Keratinocyte (primary cell): ENCODE measurements at regions not wholly inside any gene's neighbourhood (a gene's known extent, or its start where the extent isn't known, plus 50 kb on each side); places are given as distances from the start of the nearest gene placed in this dataset.

ENCODE experiments used
- DNase-seq: peaks from one replicate; pipeline ENCODE4 v3.0.0-alpha.2; 2011; ENCODE audit warnings: low read depth, missing footprints, low spot score
- FAIRE-seq: peaks from 2 replicates; lab custom pipeline; 2011; peaks lifted over from hg19 to GRCh38; lab: Jason Lieb, UNC
- H2AFZ ChIP-seq: 2 replicates; pipeline ENCODE4 v1.6.0; 2012; ENCODE audit warnings: low read length, control low read depth, inconsistent platforms; ENCODE audit not compliant: control insufficient read depth
- H3K27ac ChIP-seq: 2 replicates; pipeline ENCODE4 v1.5.1; 2011; ENCODE audit warnings: low read length; ENCODE audit not compliant: control insufficient read depth, insufficient read depth
- H3K27me3 ChIP-seq: 3 replicates; pipeline ENCODE4 v1.6.0; 2011; ENCODE audit warnings: low read length; ENCODE audit not compliant: control insufficient read depth, insufficient read depth; ENCODE audit errors: extremely low read depth
- H3K36me3 ChIP-seq, 2 experiments: 2 replicates in 1 of 2; 3 replicates in 1 of 2; pipeline ENCODE4 v1.5.1; 2011; ENCODE audit warnings: low read length in 2 of 2, mild to moderate bottlenecking in 1 of 2; ENCODE audit not compliant: control insufficient read depth in 2 of 2, insufficient read depth in 2 of 2; ENCODE audit errors: extremely low read depth in 1 of 2
- H3K4me1 ChIP-seq: 3 replicates; pipeline ENCODE4 v1.5.1; 2011; ENCODE audit warnings: low read length; ENCODE audit not compliant: control insufficient read depth, insufficient read depth; ENCODE audit errors: extremely low read depth
- H3K4me2 ChIP-seq: 3 replicates; pipeline ENCODE4 v1.6.0; 2011; ENCODE audit warnings: low read depth, low read length; ENCODE audit not compliant: control insufficient read depth, insufficient read depth; ENCODE audit errors: extremely low read depth
- H3K4me3 ChIP-seq, 3 experiments: fragments of 200-600 bp in 1 of 3; sonication (generic) in 1 of 3; 2 replicates in 2 of 3; 3 replicates in 1 of 3; pipeline ENCODE4 v1.5.1; 2011 to 2016; ENCODE audit warnings: low read length in 3 of 3, mild to moderate bottlenecking in 3 of 3, control low read depth in 2 of 3, inconsistent platforms in 1 of 3, low read depth in 1 of 3, mixed read lengths in 1 of 3, mixed run types in 1 of 3, moderate library complexity in 1 of 3; ENCODE audit not compliant: control insufficient read depth in 2 of 3, insufficient read depth in 2 of 3; ENCODE audit errors: extremely low read depth in 1 of 3
- H3K79me2 ChIP-seq: 2 replicates; pipeline ENCODE4 v1.6.0; 2012; ENCODE audit warnings: low read length; ENCODE audit not compliant: control insufficient read depth, insufficient read depth
- H3K9ac ChIP-seq: 3 replicates; pipeline ENCODE4 v1.6.0; 2011; ENCODE audit warnings: low read length; ENCODE audit not compliant: control insufficient read depth, insufficient read depth; ENCODE audit errors: extremely low read depth
- H3K9me1 ChIP-seq: 3 replicates; pipeline ENCODE4 v1.6.0; 2011; ENCODE audit warnings: low read length; ENCODE audit not compliant: control insufficient read depth, insufficient read depth; ENCODE audit errors: extremely low read depth
- H3K9me3 ChIP-seq: 2 replicates; pipeline ENCODE4 v1.5.1; 2012; ENCODE audit warnings: low read depth, low read length; ENCODE audit not compliant: control insufficient read depth
- H4K20me1 ChIP-seq: 3 replicates; pipeline ENCODE4 v1.6.0; 2011; ENCODE audit warnings: low read length; ENCODE audit not compliant: control insufficient read depth, insufficient read depth; ENCODE audit errors: extremely low read depth
- EZH2 ChIP-seq: IDR thresholded peaks from one replicate; pipeline ENCODE4 v1.6.1; 2012; ENCODE audit warnings: inconsistent platforms, mild to moderate bottlenecking, low read length, moderate library complexity
- dilution Hi-C: fragments of 300-500 bp; cut with MboI; formaldehyde crosslinking; loops from one replicate; pipeline ENCODE4 v1.7.0; 2020; ENCODE audit warnings: low sequenced_read_pairs; ENCODE audit not compliant: extremely low pct_ligation_motif_present
- TF ChIP-seq, protein P1 (sequence below), 3 experiments: IDR thresholded peaks in 1 of 3; conservative IDR thresholded peaks in 1 of 3; optimal IDR thresholded peaks in 1 of 3; 2 replicates in 2 of 3; 3 replicates in 1 of 3; pipeline versions ENCODE3 to v1.5.1; 2011; ENCODE audit warnings: low read length in 3 of 3, mild to moderate bottlenecking in 3 of 3, moderate library complexity in 2 of 3, control low read depth in 1 of 3, inconsistent platforms in 1 of 3; ENCODE audit not compliant: insufficient read depth in 2 of 3; ENCODE audit errors: extremely low read depth in 1 of 3

DNA sequence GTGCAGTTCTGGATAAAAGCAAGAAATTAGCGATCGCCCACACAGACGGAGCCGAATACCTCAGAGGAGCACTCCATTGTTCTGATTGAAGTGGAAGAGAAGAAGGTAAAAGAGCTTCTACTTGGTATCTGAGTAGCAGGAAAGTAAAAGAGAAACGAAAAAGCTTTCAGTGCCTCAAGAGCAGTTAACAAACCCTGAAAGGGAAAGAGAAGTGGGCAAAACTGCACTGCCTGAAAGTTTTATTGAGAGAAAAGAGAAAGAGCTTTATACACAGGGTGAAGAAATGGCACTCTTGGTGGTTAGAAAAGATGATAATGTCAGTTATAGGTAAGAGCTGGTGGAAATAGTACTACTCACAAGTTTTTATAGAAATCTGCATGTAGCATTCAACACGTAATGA lies 192.8 kb downstream of the CDCA7 start:
- no peak overlapping the region for H2AFZ ChIP-seq
- H3K4me3 ChIP-seq, result no peak overlapping the region
- no peak overlapping the region for H3K9ac ChIP-seq
- no peaks in the 10 kb centered on the region for H3K27me3 ChIP-seq
- dilution Hi-C loops, result no loop called here
- H3K27ac ChIP-seq, result no peak overlapping the region
- H3K36me3 ChIP-seq, result no peaks in the 10 kb centered on the region
- H3K9me3 ChIP-seq, result no peaks in the 10 kb centered on the region
- H3K4me2 ChIP-seq, result no peak overlapping the region
- no peaks in the 10 kb centered on the region for H3K4me1 ChIP-seq
- no peak for TF ChIP-seq EZH2
- TF ChIP-seq, protein P1, sequence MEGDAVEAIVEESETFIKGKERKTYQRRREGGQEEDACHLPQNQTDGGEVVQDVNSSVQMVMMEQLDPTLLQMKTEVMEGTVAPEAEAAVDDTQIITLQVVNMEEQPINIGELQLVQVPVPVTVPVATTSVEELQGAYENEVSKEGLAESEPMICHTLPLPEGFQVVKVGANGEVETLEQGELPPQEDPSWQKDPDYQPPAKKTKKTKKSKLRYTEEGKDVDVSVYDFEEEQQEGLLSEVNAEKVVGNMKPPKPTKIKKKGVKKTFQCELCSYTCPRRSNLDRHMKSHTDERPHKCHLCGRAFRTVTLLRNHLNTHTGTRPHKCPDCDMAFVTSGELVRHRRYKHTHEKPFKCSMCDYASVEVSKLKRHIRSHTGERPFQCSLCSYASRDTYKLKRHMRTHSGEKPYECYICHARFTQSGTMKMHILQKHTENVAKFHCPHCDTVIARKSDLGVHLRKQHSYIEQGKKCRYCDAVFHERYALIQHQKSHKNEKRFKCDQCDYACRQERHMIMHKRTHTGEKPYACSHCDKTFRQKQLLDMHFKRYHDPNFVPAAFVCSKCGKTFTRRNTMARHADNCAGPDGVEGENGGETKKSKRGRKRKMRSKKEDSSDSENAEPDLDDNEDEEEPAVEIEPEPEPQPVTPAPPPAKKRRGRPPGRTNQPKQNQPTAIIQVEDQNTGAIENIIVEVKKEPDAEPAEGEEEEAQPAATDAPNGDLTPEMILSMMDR (optimal IDR thresholded peaks at IDR 0.05 in 1 of 3, IDR thresholded peaks at IDR 0.05 in 1 of 3, conservative IDR thresholded peaks at IDR 0.05 in 1 of 3; ENCODE audit: extremely low read depth in 1 of 3, insufficient read depth in 2 of 3, low read length in 3 of 3), result no peak
- H3K79me2 ChIP-seq, result no peaks in the 10 kb centered on the region
- H4K20me1 ChIP-seq, result no peaks in the 10 kb centered on the region
- no peak for FAIRE-seq
- DNase-seq, result no peak
- no peaks in the 10 kb centered on the region for H3K9me1 ChIP-seq

DNA sequence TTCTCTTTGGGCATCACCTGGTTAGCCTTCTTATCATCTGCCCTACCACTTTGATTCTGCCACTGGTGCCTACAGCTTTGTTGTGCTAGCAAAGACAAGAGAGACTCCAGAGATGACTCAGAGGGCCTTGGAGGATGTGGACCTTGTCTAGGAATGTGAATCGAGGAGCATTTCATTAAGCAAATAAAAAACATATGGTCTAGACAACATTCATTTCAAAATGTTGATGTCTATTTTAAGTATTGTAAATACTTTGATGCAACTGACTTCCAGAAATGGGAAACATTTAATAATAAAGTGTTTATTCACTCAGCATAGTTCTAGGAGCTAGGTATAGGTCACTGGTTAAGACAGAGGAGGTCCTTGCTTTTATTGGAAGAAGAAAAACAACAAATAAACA lies 195.5 kb downstream of the CDCA7 start:
- no peak for TF ChIP-seq EZH2
- dilution Hi-C loops, result no loop called here
- no peak for DNase-seq
- Histone ChIP-seq H3K9me1 (no peaks in the 10 kb centered on the region), H3K4me2 (no peak overlapping the region), H3K4me1 (no peaks in the 10 kb centered on the region), H2AFZ (no peak overlapping the region), H3K36me3 (no peaks in the 10 kb centered on the region), H3K27ac (no peak overlapping the region), H3K9ac (no peak overlapping the region), H3K9me3 (no peaks in the 10 kb centered on the region), H3K27me3 (peaks cover 2% of the 10 kb centered on the region), H3K79me2 (no peaks in the 10 kb centered on the region), H4K20me1 (no peaks in the 10 kb centered on the region), H3K4me3 (no peak overlapping the region)
- FAIRE-seq, result peak; percentile 57

GRCh38 chr2:173552531-173552930 lies 197.9 kb downstream of the CDCA7 start:
- Histone ChIP-seq H3K36me3 (no peaks in the 10 kb centered on the region), H2AFZ (no peak overlapping the region), H3K79me2 (no peaks in the 10 kb centered on the region), H3K9ac (no peak overlapping the region), H3K4me1 (no peaks in the 10 kb centered on the region), H3K9me1 (no peaks in the 10 kb centered on the region), H3K27ac (no peak overlapping the region), H3K4me3 (no peak overlapping the region), H3K4me2 (no peak overlapping the region), H4K20me1 (no peaks in the 10 kb centered on the region), H3K9me3 (no peaks in the 10 kb centered on the region), H3K27me3 (peaks cover 7% of the 10 kb centered on the region)
- dilution Hi-C loops, result no loop called here
- no peak for DNase-seq
- FAIRE-seq, result no peak
- TF ChIP-seq EZH2, result no peak
- TF ChIP-seq, protein P1 (optimal IDR thresholded peaks at IDR 0.05 in 1 of 3, IDR thresholded peaks at IDR 0.05 in 1 of 3, conservative IDR thresholded peaks at IDR 0.05 in 1 of 3; ENCODE audit: extremely low read depth in 1 of 3, insufficient read depth in 2 of 3, low read length in 3 of 3), result no peak
